Neural crest cell (in vitro differentiated cells): ENCODE measurements at regions not wholly inside any gene's neighbourhood (a gene's known extent, or its start where the extent isn't known, plus 50 kb on each side); places are given as distances from the start of the nearest gene placed in this dataset.
"Not testable (repeated sequence)": the region's sequence is repeated elsewhere in the genome, so short reads cannot be mapped to it uniquely, and the experiment has no call there.

Source experiments
- DNase-seq: peaks from one replicate; pipeline ENCODE4 v3.0.0; 2021; ENCODE audit warnings: low read depth, mixed read lengths, low spot score
- H3K27ac Mint-ChIP-seq: one replicate; pipeline ENCODE4 v1.8.0; 2021; ENCODE audit warnings: mild to moderate bottlenecking, mixed read lengths; ENCODE audit not compliant: unreplicated experiment
- H3K27me3 Mint-ChIP-seq: 2 replicates; pipeline ENCODE4 v1.8.0; 2021; ENCODE audit warnings: low read depth, mild to moderate bottlenecking, mixed read lengths
- H3K36me3 Mint-ChIP-seq: 2 replicates; pipeline ENCODE4 v1.8.0; 2021; ENCODE audit warnings: low read depth, mild to moderate bottlenecking, mixed read lengths
- H3K4me1 Mint-ChIP-seq: 2 replicates; pipeline ENCODE4 v1.8.0; 2021; ENCODE audit warnings: mixed read lengths
- H3K4me3 Mint-ChIP-seq: one replicate; pipeline ENCODE4 v1.8.0; 2021; ENCODE audit warnings: mild to moderate bottlenecking, mixed read lengths
- H3K9me3 Mint-ChIP-seq: 2 replicates; pipeline ENCODE4 v1.8.0; 2021; ENCODE audit warnings: mixed read lengths
- TF ChIP-seq, protein P1 (sequence below): fragments of 200-600 bp; sonication (generic); conservative IDR thresholded peaks from 2 replicates; pipeline ENCODE4 v1.5.0; 2021; ENCODE audit warnings: antibody characterized with exemption, mild to moderate bottlenecking

DNA sequence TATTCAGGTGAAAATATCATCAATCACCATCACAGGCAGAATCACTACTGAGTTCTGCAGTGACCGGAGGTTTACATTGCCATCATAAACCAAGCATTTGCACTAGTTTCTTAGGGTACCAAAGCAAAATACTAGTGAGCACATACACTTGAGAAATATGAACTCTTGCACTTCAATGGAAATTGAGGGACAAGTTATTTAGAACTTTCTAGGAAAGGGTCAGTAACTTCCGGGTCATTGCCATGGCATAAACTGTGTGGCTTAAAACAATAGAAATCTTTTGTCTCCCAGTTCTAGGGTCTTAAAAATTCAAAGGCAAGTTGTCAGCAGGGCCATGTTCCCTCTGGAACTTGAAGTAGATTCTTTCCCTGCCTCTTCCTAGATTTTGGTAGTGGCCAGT lies 197.5 kb downstream of the ZC3H11B start:
- no peak overlapping the region for H3K27ac Mint-ChIP-seq
- no peak for DNase-seq
- H3K27me3 Mint-ChIP-seq = no peaks in the 10 kb centered on the region

DNA sequence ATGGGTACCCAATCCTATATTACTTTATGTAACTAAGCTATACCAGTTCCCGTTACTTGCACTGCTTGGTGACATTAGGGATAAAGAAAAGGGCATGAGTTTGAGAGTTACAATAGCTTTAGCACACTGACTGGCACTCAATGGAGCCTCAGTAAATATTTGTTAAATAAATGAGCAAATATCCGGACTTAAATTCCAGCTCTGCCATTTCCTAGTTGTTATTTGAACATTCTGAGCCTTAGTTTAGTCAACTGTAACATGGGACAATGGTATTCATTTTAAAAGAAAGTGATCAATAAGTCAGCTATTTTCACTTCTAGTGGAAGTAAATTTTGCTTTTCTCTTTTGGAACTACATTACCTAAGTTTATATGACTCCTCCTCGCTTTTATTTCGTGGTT lies 198.7 kb downstream of the ZC3H11B start:
- TF ChIP-seq, protein P1, sequence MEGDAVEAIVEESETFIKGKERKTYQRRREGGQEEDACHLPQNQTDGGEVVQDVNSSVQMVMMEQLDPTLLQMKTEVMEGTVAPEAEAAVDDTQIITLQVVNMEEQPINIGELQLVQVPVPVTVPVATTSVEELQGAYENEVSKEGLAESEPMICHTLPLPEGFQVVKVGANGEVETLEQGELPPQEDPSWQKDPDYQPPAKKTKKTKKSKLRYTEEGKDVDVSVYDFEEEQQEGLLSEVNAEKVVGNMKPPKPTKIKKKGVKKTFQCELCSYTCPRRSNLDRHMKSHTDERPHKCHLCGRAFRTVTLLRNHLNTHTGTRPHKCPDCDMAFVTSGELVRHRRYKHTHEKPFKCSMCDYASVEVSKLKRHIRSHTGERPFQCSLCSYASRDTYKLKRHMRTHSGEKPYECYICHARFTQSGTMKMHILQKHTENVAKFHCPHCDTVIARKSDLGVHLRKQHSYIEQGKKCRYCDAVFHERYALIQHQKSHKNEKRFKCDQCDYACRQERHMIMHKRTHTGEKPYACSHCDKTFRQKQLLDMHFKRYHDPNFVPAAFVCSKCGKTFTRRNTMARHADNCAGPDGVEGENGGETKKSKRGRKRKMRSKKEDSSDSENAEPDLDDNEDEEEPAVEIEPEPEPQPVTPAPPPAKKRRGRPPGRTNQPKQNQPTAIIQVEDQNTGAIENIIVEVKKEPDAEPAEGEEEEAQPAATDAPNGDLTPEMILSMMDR = no peak
- no peak overlapping the region for H3K27ac Mint-ChIP-seq
- no peaks in the 10 kb centered on the region for H3K36me3 Mint-ChIP-seq
- no peak overlapping the region for H3K4me3 Mint-ChIP-seq
- H3K27me3 Mint-ChIP-seq = no peaks in the 10 kb centered on the region
- H3K4me1 Mint-ChIP-seq = peaks cover 7% of the 10 kb centered on the region
- no peak for DNase-seq
- H3K9me3 Mint-ChIP-seq = no peaks in the 10 kb centered on the region

More for the DNA sequence above, 197.5 kb downstream of the ZC3H11B start:
- no peaks in the 10 kb centered on the region for H3K36me3 Mint-ChIP-seq
- TF ChIP-seq, protein P1 = no peak
- peaks cover 7% of the 10 kb centered on the region for H3K4me1 Mint-ChIP-seq
- no peak overlapping the region for H3K4me3 Mint-ChIP-seq
- H3K9me3 Mint-ChIP-seq = no peaks in the 10 kb centered on the region

DNA sequence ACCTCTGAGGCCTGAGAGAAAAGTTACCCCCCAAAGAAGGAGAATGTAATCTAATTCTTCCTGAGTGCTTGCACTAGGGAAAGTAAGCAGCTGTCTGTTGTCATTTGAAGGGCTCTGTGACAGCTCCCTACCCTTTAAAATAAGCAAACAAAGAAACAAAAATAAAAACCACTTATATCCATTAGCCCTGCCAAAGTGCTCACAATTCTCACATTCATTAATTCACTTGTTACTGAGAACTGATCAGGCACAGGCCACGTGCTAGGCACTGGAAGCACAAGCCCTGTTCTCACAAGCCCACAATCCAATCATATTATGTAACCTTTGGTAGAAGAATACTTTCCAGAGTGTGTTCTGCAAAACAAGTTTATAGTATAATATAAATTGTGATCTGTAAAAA lies 199.4 kb downstream of the ZC3H11B start:
- no peaks in the 10 kb centered on the region for H3K27me3 Mint-ChIP-seq
- H3K4me1 Mint-ChIP-seq = peaks cover 7% of the 10 kb centered on the region
- H3K27ac Mint-ChIP-seq = no peak overlapping the region
- no peak for DNase-seq
- TF ChIP-seq, protein P1 = no peak
- no peaks in the 10 kb centered on the region for H3K9me3 Mint-ChIP-seq
- no peak overlapping the region for H3K4me3 Mint-ChIP-seq
- no peaks in the 10 kb centered on the region for H3K36me3 Mint-ChIP-seq

DNA sequence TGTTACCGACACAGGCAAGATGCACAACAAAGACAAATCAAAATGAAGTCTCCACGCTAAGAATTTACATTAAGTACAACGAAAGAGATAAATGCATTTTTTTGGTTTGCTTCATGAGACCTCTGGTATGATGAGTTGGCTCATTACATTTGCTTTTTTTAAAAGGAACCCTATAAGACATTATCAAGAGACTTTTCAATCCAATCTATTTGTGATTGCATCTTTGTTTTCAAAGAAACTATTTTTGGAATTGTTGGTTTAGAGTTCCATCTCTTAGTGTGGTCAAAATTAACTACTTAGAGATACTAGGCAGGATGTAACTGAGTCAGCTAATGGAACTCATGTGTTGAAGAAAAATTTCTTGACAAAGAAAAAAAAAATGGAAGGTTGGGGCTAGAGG lies 200.1 kb downstream of the ZC3H11B start:
- Mint-ChIP-seq H3K36me3 (no peaks in the 10 kb centered on the region), H3K27me3 (no peaks in the 10 kb centered on the region), H3K4me3 (no peak overlapping the region), H3K27ac (no peak overlapping the region), H3K9me3 (no peaks in the 10 kb centered on the region), H3K4me1 (peaks cover 7% of the 10 kb centered on the region)
- DNase-seq = no peak
- TF ChIP-seq, protein P1 = no peak

DNA sequence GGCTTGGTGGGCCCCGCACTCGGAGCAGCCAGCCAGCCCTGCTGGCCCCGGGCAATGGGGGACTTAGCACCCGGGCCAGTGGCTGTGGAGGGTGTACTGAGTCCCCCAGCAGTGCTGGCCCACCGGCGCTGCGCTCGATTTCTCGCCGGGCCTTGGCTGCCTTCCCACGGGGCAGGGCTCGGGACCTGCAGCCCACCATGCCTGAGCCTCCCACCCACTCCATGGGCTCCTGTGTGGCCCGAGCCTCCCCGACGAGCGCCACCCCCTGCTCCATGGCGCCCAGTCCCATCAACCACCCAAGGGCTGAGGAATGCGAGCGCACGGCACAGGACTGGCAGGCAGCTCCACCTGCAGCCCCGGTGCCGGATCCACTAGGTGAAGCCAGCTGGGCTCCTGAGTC lies 202.2 kb downstream of the ZC3H11B start:
- not testable (repeated sequence) for H3K9me3 Mint-ChIP-seq, DNase-seq, H3K36me3 Mint-ChIP-seq, H3K4me1 Mint-ChIP-seq, H3K27me3 Mint-ChIP-seq, H3K4me3 Mint-ChIP-seq, H3K27ac Mint-ChIP-seq

DNA sequence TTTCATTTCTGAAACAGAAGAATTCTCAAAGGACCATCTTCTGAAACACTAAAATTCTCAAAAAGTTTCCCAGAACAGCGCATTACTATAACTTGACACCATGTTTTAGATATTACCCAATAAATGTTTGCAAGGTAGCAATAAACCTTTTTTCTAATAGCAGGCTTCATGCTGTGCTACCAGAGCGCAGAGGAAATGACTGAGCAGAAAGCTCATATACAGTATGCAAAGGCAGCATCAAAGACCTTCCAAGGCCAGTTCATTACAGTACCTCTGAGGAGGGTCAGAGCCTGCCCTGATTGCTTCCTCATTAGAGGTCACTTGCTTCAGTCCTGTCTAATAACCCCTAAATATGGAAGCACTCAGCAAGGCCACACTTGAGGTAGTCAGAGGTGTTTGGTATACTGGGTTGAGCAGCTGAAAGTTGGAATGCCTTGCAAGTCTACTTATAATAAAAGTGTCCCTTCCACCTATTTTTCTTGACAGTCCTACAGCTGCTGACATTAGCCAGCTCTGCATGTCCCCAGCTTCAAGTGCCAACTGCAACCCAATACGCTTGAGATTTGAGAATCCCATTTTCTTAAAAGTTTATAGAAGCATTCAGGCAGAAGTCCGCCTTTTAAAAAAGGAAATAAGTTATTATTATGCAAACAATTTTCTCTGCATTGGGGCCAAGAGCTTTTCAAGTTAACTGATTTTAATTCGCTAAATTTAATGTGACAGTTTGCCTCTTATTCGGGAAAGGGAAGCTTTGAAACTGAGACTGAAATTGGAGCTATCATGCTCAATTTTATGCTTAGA lies 207.2 kb downstream of the ZC3H11B start:
- Mint-ChIP-seq H3K27ac (no peak overlapping the region), H3K4me1 (no peaks in the 10 kb centered on the region), H3K36me3 (no peaks in the 10 kb centered on the region), H3K9me3 (no peaks in the 10 kb centered on the region), H3K4me3 (no peak overlapping the region), H3K27me3 (no peaks in the 10 kb centered on the region)
- TF ChIP-seq, protein P1 = no peak
- no peak for DNase-seq
